GM18867 (cell line): ENCODE measurements at regions not wholly inside any gene's neighbourhood (a gene's known extent, or its start where the extent isn't known, plus 50 kb on each side); places are given as distances from the start of the nearest gene placed in this dataset.

Experiments
- ATAC-seq: cut with Tn5 transposase; IDR thresholded peaks from one replicate; pipeline ENCODE4 v1.9.1; 2021; ENCODE audit warnings: mild to moderate bottlenecking, moderate library complexity; ENCODE audit not compliant: unreplicated experiment

DNA sequence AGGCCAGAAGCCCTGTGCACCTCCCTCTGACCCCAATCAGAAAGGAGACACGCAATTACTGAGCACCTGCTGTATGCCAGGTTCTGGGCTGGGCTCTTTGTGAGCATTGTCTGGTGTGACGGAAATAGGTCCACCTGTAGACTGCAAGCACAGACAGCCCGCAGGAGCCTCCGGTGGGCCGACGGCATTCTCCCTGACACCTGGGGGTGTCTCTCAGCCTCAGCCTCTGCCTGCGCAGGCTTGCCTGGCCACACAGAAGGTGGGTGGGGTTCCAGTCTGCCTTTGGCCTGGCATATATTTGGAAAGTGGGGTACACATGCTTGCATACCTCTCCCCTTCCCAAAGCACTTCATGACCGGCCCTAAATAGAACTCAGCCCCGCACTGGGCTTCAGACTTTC lies 129.3 kb downstream of the BUD13 start:
- ATAC-seq = no peak

DNA sequence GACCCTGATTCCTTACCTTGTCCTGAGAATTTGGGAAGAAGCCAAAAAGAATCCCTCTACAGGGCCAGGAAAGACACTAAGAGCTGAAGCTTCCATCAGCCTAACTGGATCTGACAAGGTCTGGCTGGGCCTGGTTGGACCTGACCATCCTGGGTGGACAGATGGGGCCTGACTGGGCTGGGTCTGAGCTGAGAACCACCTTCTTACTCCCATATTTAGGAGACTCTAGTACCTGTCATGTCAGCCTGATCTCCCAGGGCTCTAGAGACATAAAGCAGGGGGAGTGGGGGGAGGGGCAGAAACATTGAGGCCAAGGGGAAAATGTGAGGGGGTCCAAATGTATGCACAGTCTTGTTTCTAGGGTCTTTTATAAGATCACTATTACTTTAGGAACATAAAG lies 129.9 kb downstream of the BUD13 start:
- no peak for ATAC-seq

DNA sequence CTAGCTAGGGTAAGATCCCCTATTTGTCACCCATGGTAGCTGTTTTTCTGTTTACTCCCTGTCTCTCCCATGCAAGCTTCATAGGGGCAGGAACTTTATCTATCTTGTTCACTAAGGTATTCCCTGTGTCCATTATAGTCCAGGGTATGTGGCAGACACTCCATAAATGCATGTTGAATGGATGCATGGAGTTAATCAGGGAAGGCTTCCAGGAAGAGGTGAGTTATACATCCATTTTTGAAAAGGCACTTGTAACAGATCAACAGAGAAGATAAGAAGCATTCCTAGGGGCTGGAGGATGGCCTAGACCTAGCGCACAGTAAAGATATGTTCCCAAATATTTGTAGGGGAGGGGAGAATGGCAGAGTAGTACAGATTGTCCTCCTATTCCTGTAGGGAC lies 130.3 kb downstream of the BUD13 start:
- no peak for ATAC-seq

DNA sequence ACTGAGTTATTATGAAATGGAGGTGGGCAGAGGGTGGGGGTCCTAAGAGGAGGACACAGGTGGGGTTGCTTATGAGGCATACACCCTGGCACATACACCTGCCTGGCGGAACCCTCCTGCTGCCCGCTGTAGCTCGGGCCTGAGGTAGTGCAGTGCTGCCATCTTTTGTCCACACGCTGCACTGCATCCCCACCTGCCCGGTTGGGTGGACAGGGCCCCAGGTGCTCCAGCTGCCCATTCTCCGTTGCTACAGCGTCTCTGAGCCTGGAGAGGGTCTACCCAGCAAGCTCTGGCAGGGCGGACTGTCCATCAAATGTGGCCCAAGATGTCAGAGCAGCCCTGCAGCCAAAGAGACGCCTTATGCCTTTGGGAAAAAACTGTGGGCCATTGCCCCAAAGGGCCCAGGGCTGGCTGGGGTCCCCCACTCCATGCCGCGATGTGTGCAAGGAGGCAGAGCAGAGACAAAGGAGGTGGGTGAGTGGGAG lies 131.2 kb downstream of the BUD13 start:
- peak; percentile 71 for ATAC-seq

DNA sequence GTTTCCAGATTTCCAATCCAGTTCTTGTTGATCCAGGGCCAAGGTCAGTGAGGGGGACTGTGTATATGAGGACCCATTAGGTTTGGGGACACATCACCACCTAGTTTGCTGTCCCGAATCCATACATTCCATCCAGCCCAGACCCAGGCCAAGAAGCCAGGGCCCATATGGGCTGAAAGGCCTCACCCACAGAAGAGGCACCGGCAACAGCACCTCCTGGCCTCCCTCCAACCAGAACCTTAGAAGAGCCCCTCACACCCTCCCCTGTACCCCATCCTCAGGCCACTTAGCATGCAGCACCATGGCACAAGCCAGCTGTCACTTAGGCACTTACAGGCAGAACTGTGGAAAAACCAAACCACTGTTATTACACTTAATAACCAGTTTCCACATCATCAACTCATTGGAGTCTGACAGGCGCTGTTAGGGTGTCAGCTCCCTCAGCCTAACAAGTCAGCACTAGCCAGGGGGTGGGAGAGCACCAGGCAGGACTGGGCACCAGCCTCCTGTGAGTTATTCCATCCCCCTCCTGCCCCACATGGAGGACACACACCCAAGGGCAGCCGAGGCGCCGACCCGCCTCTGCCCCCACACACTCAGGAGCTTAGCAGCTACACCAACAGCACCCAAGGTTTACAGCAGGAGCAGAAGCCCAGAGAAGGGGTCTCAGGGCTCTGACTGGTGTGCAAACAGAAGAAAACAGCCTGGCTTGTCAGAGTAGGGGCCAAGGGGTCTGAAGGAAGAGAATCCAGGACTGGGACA lies 132.0 kb downstream of the BUD13 start:
- no peak for ATAC-seq

DNA sequence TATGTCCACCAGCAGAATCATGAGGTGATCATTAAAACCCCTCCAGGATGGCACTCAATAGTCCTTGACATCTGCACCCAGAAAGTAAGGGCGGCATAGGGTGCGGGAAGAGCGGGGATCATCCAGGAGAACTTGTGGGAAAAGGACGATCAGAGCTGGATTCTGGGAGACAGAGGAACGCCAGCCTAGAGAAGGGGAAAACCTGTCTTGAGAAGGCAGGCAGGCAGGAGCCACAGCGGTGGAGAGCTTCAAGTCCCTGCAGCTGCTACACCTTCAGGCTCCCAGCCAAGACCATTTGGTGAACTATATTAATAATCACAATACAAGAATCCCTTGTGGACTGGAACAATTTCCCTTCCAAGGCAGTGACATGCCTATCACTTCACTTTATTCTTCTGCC lies 134.3 kb downstream of the BUD13 start:
- no peak for ATAC-seq

DNA sequence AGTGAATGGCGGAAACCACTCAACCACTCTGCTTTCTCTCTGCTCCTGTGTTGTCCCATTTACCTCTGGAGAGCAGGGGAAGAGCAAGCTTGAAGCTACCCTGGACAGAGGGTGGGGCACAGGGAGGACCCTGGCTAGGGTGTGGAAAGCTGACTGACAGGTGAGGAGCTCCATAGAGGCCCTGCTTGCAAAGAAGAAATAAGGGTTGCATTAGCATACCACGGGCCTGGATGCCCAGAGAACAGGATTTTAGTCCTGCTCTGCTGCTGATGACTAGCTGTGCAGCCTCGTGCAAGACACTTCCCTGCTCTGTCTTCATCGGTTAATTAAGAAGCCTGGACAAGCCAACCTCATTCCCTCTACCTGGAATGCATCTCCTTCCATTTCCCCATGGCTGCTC lies 135.0 kb downstream of the BUD13 start:
- ATAC-seq = no peak

DNA sequence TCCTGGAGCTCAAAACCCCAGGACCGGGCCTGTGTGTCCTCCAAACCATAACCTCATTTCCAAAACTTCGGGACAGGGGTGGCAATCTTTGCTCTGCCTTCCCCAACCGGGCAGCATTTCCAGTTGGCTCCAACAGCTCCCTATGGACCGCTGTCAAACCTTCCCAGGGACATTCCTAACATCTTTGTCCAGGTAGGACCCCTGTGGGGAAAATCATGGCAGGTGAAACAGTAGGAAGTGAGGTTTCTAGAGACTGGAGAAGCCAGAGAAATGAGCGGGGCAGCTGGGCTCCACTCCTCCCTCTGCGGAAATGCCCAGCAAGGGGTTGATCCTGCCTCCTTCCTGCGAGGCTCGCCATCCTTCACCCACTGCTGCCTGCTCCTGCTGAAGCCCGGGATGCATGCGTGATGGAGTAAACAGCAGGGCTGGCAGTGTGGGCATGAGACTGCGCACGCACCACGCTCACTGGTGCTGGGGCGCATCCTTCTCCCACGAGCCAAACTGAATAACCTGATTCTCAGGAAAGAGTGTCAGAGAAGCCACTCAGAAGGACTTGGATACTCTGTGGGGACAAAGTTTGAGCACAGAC lies 136.4 kb downstream of the BUD13 start:
- no peak for ATAC-seq

DNA sequence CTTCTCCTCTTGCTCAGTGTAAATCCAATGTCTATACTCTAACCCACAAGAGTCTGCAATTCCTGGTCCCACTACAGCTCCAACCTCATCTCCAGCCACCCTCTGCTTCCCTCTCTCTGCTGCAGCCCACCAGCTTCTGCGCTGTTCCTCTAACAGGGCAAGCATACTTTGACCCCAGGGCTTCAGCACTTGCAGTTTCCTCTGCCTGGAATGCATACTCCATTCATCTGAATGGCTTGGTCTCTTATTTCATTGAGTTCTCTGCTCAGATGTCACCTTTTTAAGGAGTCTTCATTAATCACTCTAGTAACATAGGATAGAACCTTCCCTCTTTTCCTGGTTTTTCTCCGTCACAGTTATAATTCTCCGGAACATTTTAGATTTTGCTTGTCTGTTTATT lies 141.6 kb downstream of the BUD13 start:
- ATAC-seq = no peak

DNA sequence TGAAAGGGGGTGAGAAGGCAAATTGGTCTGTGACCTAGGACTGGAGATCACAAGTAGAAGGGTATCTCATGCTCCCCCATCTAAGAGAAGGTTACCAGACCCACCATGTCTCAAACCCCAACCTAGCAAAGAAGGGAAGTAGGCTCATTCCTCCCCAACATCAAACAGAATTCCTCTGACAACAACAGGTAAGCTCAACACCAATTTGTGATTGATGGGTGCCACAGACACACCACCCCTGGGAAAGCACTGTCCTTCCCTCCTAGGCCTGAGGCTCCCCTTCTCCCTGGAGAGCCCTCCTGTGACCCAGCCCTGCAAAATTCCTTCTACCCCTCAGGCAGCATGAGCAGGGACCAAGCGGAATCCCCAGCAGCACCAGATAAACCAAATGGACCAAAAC lies 154.3 kb downstream of the BUD13 start:
- ATAC-seq = no peak

DNA sequence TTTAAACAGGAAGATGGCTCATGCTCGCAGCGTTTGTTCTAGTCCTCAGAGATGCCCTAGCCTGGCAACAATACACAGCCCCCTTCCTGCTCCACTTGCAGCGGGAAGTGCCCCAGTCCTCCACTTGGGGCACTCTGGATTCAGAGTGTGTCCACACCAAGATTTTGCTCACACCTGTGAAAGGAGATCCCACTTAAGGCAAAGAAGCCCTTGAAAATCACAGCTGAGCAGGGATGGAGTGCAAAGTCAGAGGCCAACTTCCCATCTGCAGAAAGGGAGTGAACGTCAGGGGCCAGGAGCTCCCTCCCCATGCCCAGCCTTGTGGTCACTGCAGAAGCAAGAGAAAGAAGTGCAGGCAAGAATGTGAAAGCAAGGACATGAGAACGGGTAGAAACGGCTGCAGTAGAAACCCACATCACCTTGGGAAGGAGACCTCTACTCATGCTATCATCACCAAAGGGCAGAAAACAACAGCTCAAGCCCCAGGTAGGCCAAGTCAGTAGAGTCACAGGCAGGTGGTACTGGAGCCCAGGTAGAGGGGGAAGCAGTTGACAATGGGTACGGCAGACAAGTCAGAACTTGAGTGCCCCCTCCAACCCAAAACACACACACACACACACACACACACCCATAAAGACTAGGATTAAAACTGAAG lies 157.4 kb downstream of the BUD13 start:
- ATAC-seq = no peak

DNA sequence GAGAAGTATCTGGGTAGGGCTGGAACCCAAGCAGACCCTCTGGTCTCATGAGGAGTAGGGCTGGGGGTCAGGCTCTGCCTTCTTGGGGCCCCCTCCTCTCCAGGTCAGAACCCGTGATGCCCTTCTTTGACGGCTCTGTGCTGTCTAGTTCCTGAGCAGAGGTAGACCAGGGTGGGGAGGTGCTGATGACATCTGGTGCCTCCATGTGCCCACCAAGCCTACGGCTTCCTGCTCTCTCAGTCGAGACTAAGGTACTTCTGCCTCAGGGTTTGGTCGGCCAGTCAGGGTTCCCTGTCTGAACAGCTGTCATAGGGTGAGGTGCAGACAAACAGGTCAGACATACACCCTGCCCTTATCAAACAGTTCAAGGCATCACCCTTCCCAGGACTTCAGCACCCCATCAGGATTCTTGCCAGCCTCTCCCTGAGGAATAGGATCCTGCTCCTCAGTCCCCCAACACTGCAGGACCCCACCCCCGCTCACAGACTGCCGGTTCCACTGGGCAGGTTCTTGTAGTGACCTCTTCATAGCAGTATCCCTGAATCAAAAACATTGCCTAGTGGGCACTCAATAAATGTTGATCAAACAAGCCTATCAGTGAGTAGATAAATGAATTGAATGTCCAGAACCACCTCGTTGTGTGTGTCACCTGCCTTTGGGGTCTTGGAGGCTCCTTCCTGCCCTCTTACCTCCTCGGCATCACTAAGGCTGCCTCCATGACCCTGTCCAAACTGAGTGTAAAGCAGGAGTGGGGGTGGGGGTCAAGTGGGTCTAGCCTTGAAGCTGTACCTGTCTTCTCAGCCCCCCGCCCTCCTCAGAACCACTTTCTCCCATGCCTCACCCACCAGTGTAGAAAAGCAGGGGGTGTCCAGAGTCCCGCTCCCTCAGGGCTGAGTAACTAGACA lies 158.2 kb downstream of the BUD13 start:
- ATAC-seq = no peak

DNA sequence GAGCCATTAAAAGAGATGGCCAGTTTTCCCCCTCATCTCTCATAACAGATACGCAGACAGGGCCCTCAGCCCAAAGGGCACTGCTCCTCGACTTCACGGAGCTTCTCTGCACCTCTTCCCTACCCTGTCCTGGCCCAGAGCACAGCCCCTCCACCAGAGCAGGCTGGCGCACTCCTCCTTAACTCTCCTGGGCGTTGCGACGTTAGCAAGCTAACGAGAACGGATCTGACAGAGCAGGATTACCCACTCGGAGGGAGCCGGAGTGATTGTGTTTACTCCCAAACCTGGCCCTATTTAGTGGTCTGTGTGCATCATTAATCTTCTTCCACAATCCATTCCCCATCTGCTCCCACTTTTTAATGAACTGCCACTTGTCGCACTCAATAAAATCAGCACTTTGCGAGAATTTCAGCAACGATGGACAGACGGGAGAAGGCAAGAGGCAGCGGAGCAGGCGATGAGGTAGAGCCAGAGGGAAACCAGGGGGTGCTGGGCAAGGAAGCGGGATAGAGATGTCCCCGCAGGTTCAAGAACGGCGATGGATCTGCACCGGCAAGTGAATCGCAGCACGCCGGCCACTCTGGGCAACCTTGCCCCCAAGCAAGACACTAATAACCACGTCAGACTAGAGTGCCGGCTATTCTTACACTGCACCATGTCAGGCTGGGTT lies 159.4 kb downstream of the BUD13 start:
- no peak for ATAC-seq

DNA sequence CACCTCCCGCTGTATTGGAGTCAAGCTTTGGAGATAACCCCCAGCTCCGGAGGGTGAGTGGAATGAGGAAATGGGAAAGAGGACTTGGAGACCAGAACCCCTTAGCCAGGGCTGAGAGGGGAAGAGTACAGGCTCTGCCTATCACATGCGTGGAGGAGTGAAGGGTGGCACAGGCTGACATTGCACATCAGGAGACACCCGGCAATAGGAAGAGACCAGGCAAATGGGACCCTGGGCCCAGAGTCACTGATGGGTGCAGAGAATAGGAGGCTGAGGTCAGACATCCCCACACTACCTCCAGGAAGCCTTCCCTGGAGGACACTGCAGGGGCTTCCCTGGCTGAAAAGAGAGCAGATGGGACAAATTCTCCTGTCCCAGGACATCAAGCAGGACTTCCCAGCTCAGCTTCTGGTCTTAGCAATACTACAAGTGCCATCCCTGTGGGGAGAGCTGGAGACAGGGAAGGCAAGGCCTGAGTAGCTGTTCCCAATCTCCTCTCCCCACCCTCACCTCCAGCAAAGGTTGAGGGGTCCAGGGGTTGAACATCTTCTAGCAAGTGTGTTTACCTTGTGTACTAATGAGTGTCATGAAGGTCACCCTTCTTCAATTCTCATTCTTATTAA lies 160.7 kb downstream of the BUD13 start:
- ATAC-seq = no peak

DNA sequence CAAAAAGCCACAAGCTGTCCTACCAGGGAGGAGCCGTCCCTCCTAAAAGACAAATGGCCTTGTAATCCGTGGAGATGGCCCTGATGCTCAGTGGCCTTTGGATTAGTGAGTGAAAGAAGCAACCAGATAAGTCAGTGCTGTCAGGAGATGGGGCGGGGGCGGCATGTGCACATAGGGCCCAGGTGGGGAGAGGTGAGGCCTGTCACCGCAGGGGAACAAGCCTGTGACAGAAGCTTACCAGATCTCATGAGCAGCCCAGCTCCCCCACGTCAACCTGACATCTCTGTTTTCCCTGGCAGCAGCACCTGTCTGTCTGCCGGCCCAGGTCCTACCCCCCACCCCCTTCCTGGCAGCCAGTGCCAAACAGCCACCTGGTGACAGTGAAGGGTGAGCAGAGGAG lies 162.6 kb downstream of the BUD13 start:
- no peak for ATAC-seq

DNA sequence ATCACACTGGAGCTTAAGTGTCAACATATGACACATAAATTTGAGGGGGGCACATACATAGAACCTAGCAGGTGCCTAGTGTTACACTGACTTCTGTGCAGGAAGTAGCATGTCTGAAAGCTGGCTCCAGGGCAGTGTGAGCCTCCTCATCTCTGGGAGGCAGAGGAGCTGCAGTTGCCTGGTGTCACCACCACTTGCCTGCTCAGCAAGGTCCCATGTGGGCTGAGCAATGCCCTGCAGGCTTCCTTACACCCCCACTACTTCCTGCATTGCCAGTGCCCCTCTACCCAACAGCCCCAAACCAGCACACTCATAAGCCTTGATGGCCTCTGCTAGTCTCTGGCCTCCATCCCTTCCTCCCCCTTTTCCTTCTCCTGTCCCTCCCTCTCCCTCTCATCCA lies 165.8 kb downstream of the BUD13 start:
- ATAC-seq = no peak

DNA sequence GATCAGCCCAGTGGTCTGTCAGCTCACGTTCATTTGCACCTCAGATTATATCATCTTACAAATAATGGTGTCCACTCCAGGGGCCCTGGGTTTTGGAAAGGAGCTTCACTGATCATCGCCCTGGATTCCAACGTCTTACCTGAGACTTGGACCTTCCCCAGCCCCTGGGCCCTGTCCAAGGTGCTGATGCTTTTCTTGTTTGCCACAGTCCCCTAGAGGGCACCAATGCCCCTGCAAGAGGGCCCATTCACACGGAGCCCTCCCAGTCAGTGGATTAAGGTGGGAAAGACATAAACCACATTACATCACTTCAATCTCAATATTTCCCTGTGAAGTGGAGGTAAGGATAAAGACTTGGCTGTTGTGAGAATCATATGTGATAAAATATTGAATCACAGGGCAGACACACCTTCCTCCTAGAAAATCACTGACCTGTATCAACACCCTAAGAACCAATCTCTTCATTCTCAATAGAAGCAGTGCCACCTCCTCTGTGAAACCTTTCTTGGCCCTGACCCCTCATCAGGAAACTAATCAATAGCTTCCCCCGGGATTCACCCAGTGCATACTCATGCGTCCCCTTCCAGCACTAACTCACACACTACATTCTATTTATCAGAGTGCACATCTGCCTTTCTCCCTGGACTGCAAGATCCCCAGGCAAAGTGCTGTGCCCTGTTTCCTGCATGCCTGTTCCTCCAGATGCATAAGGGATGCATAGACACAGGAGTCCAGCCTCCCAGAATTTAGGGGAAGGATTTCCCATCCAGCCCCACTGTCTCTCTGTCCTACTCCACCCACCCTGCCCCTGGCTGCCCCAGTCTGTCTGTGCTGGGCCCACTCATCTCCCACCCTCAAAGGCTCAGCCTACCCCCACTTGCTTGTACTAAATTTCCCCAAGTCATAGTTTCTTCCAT lies 167.0 kb downstream of the BUD13 start:
- no peak for ATAC-seq

DNA sequence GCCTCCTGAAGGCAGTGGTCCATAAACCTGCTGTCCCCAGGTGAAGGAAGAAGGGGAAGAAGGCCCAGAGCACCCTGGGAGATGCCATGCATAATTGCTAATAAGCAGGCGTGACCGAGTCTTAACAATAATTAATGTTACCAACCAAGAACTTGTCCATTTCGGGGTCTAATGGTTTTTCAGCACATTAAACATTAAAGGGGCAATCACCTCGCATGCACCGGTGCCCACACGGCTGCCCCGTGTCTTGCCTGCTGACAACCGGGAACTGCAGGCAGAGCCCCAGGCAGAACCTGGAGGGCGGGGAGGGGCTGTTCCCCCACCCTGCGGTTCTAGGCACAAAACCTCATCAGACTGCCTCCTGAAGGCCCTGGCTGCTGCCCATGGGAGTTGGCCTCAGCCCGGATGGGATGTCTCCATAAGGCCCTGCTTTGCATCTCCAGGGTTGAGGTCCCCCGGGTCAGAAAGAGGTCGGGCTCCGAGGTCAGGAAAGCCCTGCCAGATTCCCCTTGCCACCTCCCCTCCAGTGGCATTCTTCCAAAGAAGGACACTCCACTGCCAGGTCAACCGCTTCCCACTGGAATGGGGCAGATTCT lies 169.0 kb downstream of the BUD13 start:
- ATAC-seq = no peak

DNA sequence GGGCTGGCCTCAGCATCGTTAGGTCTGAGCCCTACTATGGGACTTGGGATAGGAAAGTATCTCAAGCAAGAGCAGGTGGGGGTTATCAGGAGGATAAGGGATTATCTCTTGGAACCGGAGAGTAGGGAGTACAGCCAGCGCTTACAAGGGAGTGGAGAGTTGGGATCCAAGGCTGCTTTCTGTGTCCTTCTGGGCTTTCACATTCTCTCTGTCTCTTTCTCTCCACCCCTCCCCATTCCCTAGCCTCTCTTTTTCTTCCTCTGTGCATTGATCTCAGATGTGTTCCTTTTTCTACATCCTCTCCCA lies 170.2 kb downstream of the BUD13 start:
- no peak for ATAC-seq
